ENCODE measurements at regions not wholly inside any gene's neighbourhood (a gene's known extent, or its start where the extent isn't known, plus 50 kb on each side); places are given as distances from the start of the nearest gene placed in this dataset.

DNA sequence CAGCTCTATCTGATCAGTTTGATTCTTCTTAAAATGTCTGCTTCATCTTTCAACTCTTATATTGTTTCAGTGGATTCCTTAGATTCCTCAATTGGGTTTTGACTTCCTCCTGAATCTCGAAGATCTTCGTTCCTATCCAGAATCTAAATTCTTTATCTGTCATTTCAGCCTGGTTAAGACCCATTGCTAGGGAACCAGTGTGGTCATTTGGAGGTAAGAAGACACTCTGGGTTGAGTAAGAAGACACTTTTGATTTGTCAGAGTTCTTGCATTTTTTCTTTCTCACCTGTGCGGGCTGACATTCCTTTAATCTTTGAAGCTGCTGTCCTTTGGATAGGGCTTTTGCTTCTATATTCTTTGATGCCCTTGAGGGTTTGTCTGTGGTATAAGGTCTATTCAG, 291.9 kb downstream of the SLC7A11 start:
- TF ChIP-seq, protein P1, sequence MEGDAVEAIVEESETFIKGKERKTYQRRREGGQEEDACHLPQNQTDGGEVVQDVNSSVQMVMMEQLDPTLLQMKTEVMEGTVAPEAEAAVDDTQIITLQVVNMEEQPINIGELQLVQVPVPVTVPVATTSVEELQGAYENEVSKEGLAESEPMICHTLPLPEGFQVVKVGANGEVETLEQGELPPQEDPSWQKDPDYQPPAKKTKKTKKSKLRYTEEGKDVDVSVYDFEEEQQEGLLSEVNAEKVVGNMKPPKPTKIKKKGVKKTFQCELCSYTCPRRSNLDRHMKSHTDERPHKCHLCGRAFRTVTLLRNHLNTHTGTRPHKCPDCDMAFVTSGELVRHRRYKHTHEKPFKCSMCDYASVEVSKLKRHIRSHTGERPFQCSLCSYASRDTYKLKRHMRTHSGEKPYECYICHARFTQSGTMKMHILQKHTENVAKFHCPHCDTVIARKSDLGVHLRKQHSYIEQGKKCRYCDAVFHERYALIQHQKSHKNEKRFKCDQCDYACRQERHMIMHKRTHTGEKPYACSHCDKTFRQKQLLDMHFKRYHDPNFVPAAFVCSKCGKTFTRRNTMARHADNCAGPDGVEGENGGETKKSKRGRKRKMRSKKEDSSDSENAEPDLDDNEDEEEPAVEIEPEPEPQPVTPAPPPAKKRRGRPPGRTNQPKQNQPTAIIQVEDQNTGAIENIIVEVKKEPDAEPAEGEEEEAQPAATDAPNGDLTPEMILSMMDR (conservative IDR thresholded peaks at IDR 0.05; ENCODE audit: low read depth in 2 of 2) = no peak
- no peak for TF ChIP-seq EZH2phosphoT487 (IDR thresholded peaks at IDR 0.05; ENCODE audit: unreplicated experiment)
- no peak for TF ChIP-seq JUNB (IDR thresholded peaks at IDR 0.05; ENCODE audit: unreplicated experiment)
- TF ChIP-seq EZH2 (IDR thresholded peaks at IDR 0.05; ENCODE audit: low read depth, unreplicated experiment) = no peak
